ENCODE measurements at regions not wholly inside any gene's neighbourhood (a gene's known extent, or its start where the extent isn't known, plus 50 kb on each side); places are given as distances from the start of the nearest gene placed in this dataset.

DNA sequence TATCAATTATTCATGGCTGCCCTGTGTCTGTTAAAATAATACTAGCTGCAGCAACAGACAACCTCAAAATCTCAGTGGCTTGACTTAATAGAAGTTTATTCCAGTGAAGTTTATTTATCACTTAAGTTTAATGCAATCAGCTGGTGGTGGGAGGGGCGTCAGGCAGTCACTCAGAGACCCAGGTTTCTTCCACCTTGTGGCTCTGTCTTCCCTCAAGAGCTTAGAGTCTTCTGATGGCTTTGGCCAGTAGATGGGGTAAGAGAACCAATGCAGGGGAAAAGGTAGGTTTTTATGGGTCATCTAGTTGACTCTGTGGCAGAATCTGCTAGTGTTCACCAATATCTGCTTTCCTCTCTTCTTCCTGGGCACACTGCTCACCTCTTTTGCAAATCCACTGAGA lies 668.9 kb downstream of the AACS start:
- no peak overlapping the region for H3K4me2 ChIP-seq (ENCODE audit: low read depth, low read length, poor library complexity, severe bottlenecking)
- no peak overlapping the region for H3K27ac ChIP-seq (ENCODE audit: low read depth, low read length)
- no peaks in the 10 kb centered on the region for H3K9me2 ChIP-seq (replicated peaks; ENCODE audit: insufficient read depth, low read length)
- no peak overlapping the region for H3K4me3 ChIP-seq (ENCODE audit: insufficient read depth, low read length, poor library complexity, severe bottlenecking)
- no peak overlapping the region for H3K9ac ChIP-seq (ENCODE audit: low read length)
- TF ChIP-seq EZH2phosphoT487 (conservative IDR thresholded peaks at IDR 0.05; ENCODE audit: low read length), result no peak
- TF ChIP-seq, protein P1, sequence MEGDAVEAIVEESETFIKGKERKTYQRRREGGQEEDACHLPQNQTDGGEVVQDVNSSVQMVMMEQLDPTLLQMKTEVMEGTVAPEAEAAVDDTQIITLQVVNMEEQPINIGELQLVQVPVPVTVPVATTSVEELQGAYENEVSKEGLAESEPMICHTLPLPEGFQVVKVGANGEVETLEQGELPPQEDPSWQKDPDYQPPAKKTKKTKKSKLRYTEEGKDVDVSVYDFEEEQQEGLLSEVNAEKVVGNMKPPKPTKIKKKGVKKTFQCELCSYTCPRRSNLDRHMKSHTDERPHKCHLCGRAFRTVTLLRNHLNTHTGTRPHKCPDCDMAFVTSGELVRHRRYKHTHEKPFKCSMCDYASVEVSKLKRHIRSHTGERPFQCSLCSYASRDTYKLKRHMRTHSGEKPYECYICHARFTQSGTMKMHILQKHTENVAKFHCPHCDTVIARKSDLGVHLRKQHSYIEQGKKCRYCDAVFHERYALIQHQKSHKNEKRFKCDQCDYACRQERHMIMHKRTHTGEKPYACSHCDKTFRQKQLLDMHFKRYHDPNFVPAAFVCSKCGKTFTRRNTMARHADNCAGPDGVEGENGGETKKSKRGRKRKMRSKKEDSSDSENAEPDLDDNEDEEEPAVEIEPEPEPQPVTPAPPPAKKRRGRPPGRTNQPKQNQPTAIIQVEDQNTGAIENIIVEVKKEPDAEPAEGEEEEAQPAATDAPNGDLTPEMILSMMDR (IDR thresholded peaks at IDR 0.05; ENCODE audit: insufficient read depth, low read length, poor library complexity, severe bottlenecking), result peak; percentile 10
- no peaks in the 10 kb centered on the region; the same call in 1 of the 2 replicates for H3K9me3 ChIP-seq (ENCODE audit: insufficient read depth, low read length)
- no peaks in the 10 kb centered on the region for H3F3A ChIP-seq (ENCODE audit: insufficient read depth)
- no peaks in the 10 kb centered on the region for H3K27me3 ChIP-seq (ENCODE audit: low read length)
- no peaks in the 10 kb centered on the region for H4K20me1 ChIP-seq (ENCODE audit: low read depth, low read length)
- H3K36me3 ChIP-seq (ENCODE audit: low read length), result no peaks in the 10 kb centered on the region
- no peaks in the 10 kb centered on the region for H3K79me2 ChIP-seq (ENCODE audit: insufficient read depth, low read length)
- no peak overlapping the region for H2AFZ ChIP-seq (ENCODE audit: low read depth, low read length, severe bottlenecking)

DNA sequence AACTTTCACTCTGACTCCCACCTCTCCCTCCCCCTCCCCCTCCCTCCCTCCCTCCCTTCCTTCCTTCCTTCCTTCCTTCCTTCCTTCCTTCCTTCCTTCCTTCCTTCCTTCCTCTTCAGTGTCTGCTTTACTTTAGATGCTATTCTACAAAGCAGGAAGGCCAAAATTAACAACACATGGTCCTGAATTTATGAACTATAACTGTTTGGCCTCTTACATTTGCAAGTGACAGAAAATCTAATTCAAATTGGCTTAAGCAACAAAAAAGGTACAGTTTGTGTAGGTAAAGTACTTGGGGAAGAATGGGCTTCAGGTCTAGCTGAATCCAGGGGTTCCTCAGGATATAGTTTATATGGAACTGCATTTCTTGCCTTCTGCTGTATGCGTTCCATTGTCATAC lies 673.0 kb downstream of the AACS start:
- Histone ChIP-seq H2AFZ (ENCODE audit: low read depth, low read length, severe bottlenecking) (no peak overlapping the region), H3K27me3 (ENCODE audit: low read length) (no peaks in the 10 kb centered on the region), H3K9ac (ENCODE audit: low read length) (no peak overlapping the region), H3K4me2 (ENCODE audit: low read depth, low read length, poor library complexity, severe bottlenecking) (no peak overlapping the region), H3K9me2 (replicated peaks; ENCODE audit: insufficient read depth, low read length) (no peaks in the 10 kb centered on the region), H3K79me2 (ENCODE audit: insufficient read depth, low read length) (no peaks in the 10 kb centered on the region), H3K36me3 (ENCODE audit: low read length) (no peaks in the 10 kb centered on the region), H4K20me1 (ENCODE audit: low read depth, low read length) (no peaks in the 10 kb centered on the region), H3K27ac (ENCODE audit: low read depth, low read length) (no peak overlapping the region), H3F3A (ENCODE audit: insufficient read depth) (no peaks in the 10 kb centered on the region), H3K9me3 (ENCODE audit: insufficient read depth, low read length) (no peaks in the 10 kb centered on the region; the same call in 1 of the 2 replicates), H3K4me3 (ENCODE audit: insufficient read depth, low read length, poor library complexity, severe bottlenecking) (no peak overlapping the region)
- TF ChIP-seq EZH2phosphoT487 (conservative IDR thresholded peaks at IDR 0.05; ENCODE audit: low read length), result no peak

DNA sequence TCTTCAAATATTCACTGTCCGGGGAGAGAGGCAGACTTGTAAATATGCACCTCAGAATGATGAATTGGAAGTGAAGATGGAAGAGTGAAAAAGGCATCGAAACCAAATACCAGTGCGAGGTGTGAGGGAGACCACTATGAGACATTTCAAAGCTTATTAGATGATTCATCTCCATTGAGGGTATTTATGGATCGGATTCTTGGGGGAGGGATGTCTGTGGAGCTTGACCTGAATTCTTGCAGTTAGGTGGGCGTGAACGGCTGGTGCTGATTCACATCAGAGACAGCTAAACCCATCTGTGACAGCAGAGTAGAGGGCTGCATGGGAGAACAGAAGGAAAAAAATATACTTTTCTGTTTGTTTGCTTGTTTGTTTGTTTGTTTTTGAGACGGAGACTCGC lies 677.2 kb downstream of the AACS start:
- H3F3A ChIP-seq (ENCODE audit: insufficient read depth), result no peaks in the 10 kb centered on the region
- H4K20me1 ChIP-seq (ENCODE audit: low read depth, low read length), result no peaks in the 10 kb centered on the region
- no peak overlapping the region for H2AFZ ChIP-seq (ENCODE audit: low read depth, low read length, severe bottlenecking)
- no peak overlapping the region for H3K27ac ChIP-seq (ENCODE audit: low read depth, low read length)
- H3K79me2 ChIP-seq (ENCODE audit: insufficient read depth, low read length), result no peaks in the 10 kb centered on the region
- H3K4me3 ChIP-seq (ENCODE audit: insufficient read depth, low read length, poor library complexity, severe bottlenecking), result no peak overlapping the region
- H3K9ac ChIP-seq (ENCODE audit: low read length), result no peak overlapping the region
- H3K9me3 ChIP-seq (ENCODE audit: insufficient read depth, low read length), result no peaks in the 10 kb centered on the region
- H3K27me3 ChIP-seq (ENCODE audit: low read length), result no peaks in the 10 kb centered on the region
- no peaks in the 10 kb centered on the region for H3K36me3 ChIP-seq (ENCODE audit: low read length)
- no peaks in the 10 kb centered on the region for H3K9me2 ChIP-seq (replicated peaks; ENCODE audit: insufficient read depth, low read length)
- H3K4me2 ChIP-seq (ENCODE audit: low read depth, low read length, poor library complexity, severe bottlenecking), result no peak overlapping the region
- no peak for TF ChIP-seq EZH2phosphoT487 (conservative IDR thresholded peaks at IDR 0.05; ENCODE audit: low read length)
- TF ChIP-seq, protein P1 (IDR thresholded peaks at IDR 0.05; ENCODE audit: insufficient read depth, low read length, poor library complexity, severe bottlenecking), result no peak

DNA sequence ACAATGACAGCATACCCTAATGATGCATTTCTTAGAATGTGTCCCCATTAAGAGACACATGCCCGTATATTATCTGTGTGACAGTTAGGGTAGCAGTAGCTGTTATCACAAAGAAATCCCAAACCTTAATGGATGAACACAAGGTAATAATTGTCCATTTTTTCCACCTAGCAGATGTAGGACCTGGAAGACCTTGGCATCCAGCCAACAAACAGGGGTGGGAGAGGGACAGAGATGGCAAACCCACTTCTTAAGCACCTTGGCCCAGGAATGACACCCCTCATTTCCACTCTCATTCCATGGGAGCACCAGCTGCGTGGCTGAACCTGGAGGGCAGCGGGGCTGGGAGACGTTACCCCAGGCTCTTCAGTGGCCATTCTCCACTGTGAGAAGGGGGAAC lies 679.0 kb downstream of the AACS start:
- Histone ChIP-seq H3F3A (ENCODE audit: insufficient read depth) (no peaks in the 10 kb centered on the region), H3K79me2 (ENCODE audit: insufficient read depth, low read length) (no peaks in the 10 kb centered on the region), H4K20me1 (ENCODE audit: low read depth, low read length) (no peaks in the 10 kb centered on the region), H3K4me2 (ENCODE audit: low read depth, low read length, poor library complexity, severe bottlenecking) (no peak overlapping the region), H3K9ac (ENCODE audit: low read length) (no peak overlapping the region), H3K9me3 (ENCODE audit: insufficient read depth, low read length) (no peaks in the 10 kb centered on the region), H3K27ac (ENCODE audit: low read depth, low read length) (no peak overlapping the region), H3K36me3 (ENCODE audit: low read length) (no peaks in the 10 kb centered on the region), H3K27me3 (ENCODE audit: low read length) (no peaks in the 10 kb centered on the region), H2AFZ (ENCODE audit: low read depth, low read length, severe bottlenecking) (no peak overlapping the region), H3K9me2 (replicated peaks; ENCODE audit: insufficient read depth, low read length) (no peaks in the 10 kb centered on the region), H3K4me3 (ENCODE audit: insufficient read depth, low read length, poor library complexity, severe bottlenecking) (no peak overlapping the region)
- no peak for TF ChIP-seq EZH2phosphoT487 (conservative IDR thresholded peaks at IDR 0.05; ENCODE audit: low read length)
- TF ChIP-seq, protein P1 (IDR thresholded peaks at IDR 0.05; ENCODE audit: insufficient read depth, low read length, poor library complexity, severe bottlenecking), result no peak
